OCI-LY7 (cell line): ENCODE measurements at regions not wholly inside any gene's neighbourhood (a gene's known extent, or its start where the extent isn't known, plus 50 kb on each side); places are given as distances from the start of the nearest gene placed in this dataset.

Experiments
- BruUV-seq: library from RNA; stranded (reverse); fragments of 400-500 nt; replicated peaks from 2 replicates; lab custom pipeline; 2021; lab: Mats Ljungman, UMichigan
- CTCF ChIA-PET: fragments of 300-600 bp; sonication (Branson Sonifier 250); formaldehyde crosslinking; loops from one replicate; lab custom pipeline; 2022; ENCODE audit warnings: antibody characterized with exemption; ENCODE audit not compliant: unreplicated experiment; lab: Charles Lee
- POLR2A ChIA-PET: fragments of 300-600 bp; sonication (Branson Sonifier 250); formaldehyde crosslinking; loops from one replicate; lab custom pipeline; 2022; ENCODE audit warnings: antibody characterized with exemption; lab: Charles Lee
- DNase-seq: peaks from one replicate; pipeline ENCODE4 v3.0.0-alpha.2; 2015; ENCODE audit warnings: low spot score
- H2AFZ ChIP-seq: fragments of 200-600 bp; sonication (generic), shearing (Covaris generic); 2 replicates; pipeline ENCODE4 v1.6.1; 2014; ENCODE audit warnings: mild to moderate bottlenecking, antibody characterized with exemption, low read length, moderate library complexity
- H3K27ac ChIP-seq: fragments of 200-600 bp; sonication (generic); 2 replicates; pipeline ENCODE4 v1.5.1; 2014; ENCODE audit warnings: mixed run types, low read depth, mild to moderate bottlenecking, moderate library complexity, low read length, inconsistent platforms; ENCODE audit not compliant: poor library complexity, severe bottlenecking
- H3K36me3 ChIP-seq: fragments of 200-600 bp; sonication (generic); 2 replicates; pipeline ENCODE4 v1.6.1; 2014; ENCODE audit warnings: mild to moderate bottlenecking, antibody characterized with exemption, low read length, moderate library complexity, mixed read lengths; ENCODE audit not compliant: insufficient read depth
- H3K4me1 ChIP-seq: fragments of 200-600 bp; sonication (generic); 2 replicates; pipeline ENCODE4 v1.5.1; 2014; ENCODE audit warnings: mild to moderate bottlenecking, low read length; ENCODE audit not compliant: insufficient read depth, poor library complexity, severe bottlenecking
- H3K4me2 ChIP-seq: fragments of 200-600 bp; sonication (generic); 2 replicates; pipeline ENCODE4 v1.6.1; 2014; ENCODE audit warnings: mild to moderate bottlenecking, low read length
- H3K4me3 ChIP-seq: fragments of 200-600 bp; sonication (generic); 2 replicates; pipeline ENCODE4 v1.5.1; 2014; ENCODE audit warnings: mild to moderate bottlenecking, low read depth, low read length; ENCODE audit not compliant: poor library complexity, severe bottlenecking
- H3K79me2 ChIP-seq: fragments of 200-600 bp; sonication (generic); 2 replicates; pipeline ENCODE4 v1.6.1; 2016; ENCODE audit warnings: low read depth, mild to moderate bottlenecking, low read length, moderate library complexity, mixed read lengths; ENCODE audit not compliant: insufficient read depth
- H3K9me2 ChIP-seq: fragments of 200-600 bp; sonication (generic); 2 replicates; pipeline ENCODE4 v1.6.1; 2016; ENCODE audit warnings: mild to moderate bottlenecking, low read length, mixed read lengths; ENCODE audit not compliant: insufficient read depth
- H3K9me3 ChIP-seq: fragments of 200-600 bp; sonication (generic); 2 replicates; pipeline ENCODE4 v1.6.1; 2014; ENCODE audit warnings: mild to moderate bottlenecking, mixed run types, low read length, mixed read lengths
- H4K20me1 ChIP-seq: fragments of 200-600 bp; sonication (generic); 2 replicates; pipeline ENCODE4 v1.6.1; 2014; ENCODE audit warnings: mild to moderate bottlenecking, antibody characterized with exemption, low read length, moderate library complexity, mixed read lengths; ENCODE audit not compliant: insufficient read depth
- CTCF ChIP-seq: fragments of 200-600 bp; sonication (generic); conservative IDR thresholded peaks from 2 replicates; pipeline ENCODE4 v1.5.1; 2014; ENCODE audit warnings: mild to moderate bottlenecking, antibody characterized with exemption, low read length, moderate library complexity, mixed read lengths
- EZH2phosphoT487 ChIP-seq: fragments of 200-600 bp; sonication (generic); IDR thresholded peaks from 2 replicates; pipeline ENCODE4 v1.6.1; 2018; ENCODE audit warnings: low read depth, borderline replicate concordance, mild to moderate bottlenecking, mixed run types, antibody characterized with exemption, low read length, moderate library complexity, mixed read lengths
- intact Hi-C: fragments of 100-400 bp; cut with micrococcal nuclease; formaldehyde crosslinking; loops from one replicate; pipeline ENCODE4 v1.10.0; 2022; ENCODE audit not compliant: unreplicated experiment

GRCh38 chr20:40416274-40416673 is 272.8 kb downstream of the MAFB start:
- H3K4me2 ChIP-seq = no peak overlapping the region
- no peaks in the 10 kb centered on the region for H3K9me3 ChIP-seq
- intact Hi-C loops = no loop called here
- POLR2A ChIA-PET = no interaction called here
- H3K4me1 ChIP-seq = no peaks in the 10 kb centered on the region
- no peak for DNase-seq
- no peaks in the 10 kb centered on the region for H3K9me2 ChIP-seq
- no TSS peak for BruUV-seq
- no peaks in the 10 kb centered on the region for H4K20me1 ChIP-seq
- H3K36me3 ChIP-seq = no peaks in the 10 kb centered on the region
- CTCF ChIA-PET = no interaction called here
- no peak overlapping the region for H2AFZ ChIP-seq
- no peak overlapping the region for H3K4me3 ChIP-seq
- TF ChIP-seq EZH2phosphoT487 = no peak
- no peak for TF ChIP-seq CTCF
- H3K79me2 ChIP-seq = no peaks in the 10 kb centered on the region
- H3K27ac ChIP-seq = no peak overlapping the region

GRCh38 chr20:40414843-40415615 is 274.0 kb downstream of the MAFB start:
- TF ChIP-seq CTCF = no peak
- no peak for TF ChIP-seq EZH2phosphoT487
- no peaks in the 10 kb centered on the region for H3K9me3 ChIP-seq
- no peaks in the 10 kb centered on the region for H3K36me3 ChIP-seq
- H4K20me1 ChIP-seq = no peaks in the 10 kb centered on the region
- H3K9me2 ChIP-seq = no peaks in the 10 kb centered on the region
- no peak overlapping the region for H3K27ac ChIP-seq
- intact Hi-C loops = no loop called here
- no peak for DNase-seq
- no peaks in the 10 kb centered on the region for H3K79me2 ChIP-seq
- CTCF ChIA-PET = no interaction called here
- H3K4me3 ChIP-seq = no peak overlapping the region
- no TSS peak for BruUV-seq
- H3K4me1 ChIP-seq = no peaks in the 10 kb centered on the region
- POLR2A ChIA-PET = no interaction called here
- no peak overlapping the region for H3K4me2 ChIP-seq
- H2AFZ ChIP-seq = no peak overlapping the region

- no peaks in the 10 kb centered on the region for H3K36me3 ChIP-seq
- no peak overlapping the region for H3K27ac ChIP-seq
- H3K4me3 ChIP-seq = no peak overlapping the region
- ChIA-PET CTCF (no interaction called here), POLR2A (no interaction called here)
- no peak overlapping the region for H3K4me2 ChIP-seq
- intact Hi-C loops = no loop called here
- BruUV-seq = no TSS peak
- no peaks in the 10 kb centered on the region for H3K4me1 ChIP-seq
- H3K9me3 ChIP-seq = no peaks in the 10 kb centered on the region
- H2AFZ ChIP-seq = no peak overlapping the region
- no peaks in the 10 kb centered on the region for H4K20me1 ChIP-seq
- no peak for DNase-seq
- H3K9me2 ChIP-seq = no peaks in the 10 kb centered on the region
- TF ChIP-seq EZH2phosphoT487 (no peak), CTCF (no peak)
- no peaks in the 10 kb centered on the region for H3K79me2 ChIP-seq
Measured at GRCh38 chr20:40410028-40410427, 279.0 kb downstream of the MAFB start.
